ENCODE measurements at regions not wholly inside any gene's neighbourhood (a gene's known extent, or its start where the extent isn't known, plus 50 kb on each side); places are given as distances from the start of the nearest gene placed in this dataset.

GRCh38 chr1:112264010-112264409 lies 132.0 kb upstream of the CTTNBP2NL start:
- TF ChIP-seq, protein P1, sequence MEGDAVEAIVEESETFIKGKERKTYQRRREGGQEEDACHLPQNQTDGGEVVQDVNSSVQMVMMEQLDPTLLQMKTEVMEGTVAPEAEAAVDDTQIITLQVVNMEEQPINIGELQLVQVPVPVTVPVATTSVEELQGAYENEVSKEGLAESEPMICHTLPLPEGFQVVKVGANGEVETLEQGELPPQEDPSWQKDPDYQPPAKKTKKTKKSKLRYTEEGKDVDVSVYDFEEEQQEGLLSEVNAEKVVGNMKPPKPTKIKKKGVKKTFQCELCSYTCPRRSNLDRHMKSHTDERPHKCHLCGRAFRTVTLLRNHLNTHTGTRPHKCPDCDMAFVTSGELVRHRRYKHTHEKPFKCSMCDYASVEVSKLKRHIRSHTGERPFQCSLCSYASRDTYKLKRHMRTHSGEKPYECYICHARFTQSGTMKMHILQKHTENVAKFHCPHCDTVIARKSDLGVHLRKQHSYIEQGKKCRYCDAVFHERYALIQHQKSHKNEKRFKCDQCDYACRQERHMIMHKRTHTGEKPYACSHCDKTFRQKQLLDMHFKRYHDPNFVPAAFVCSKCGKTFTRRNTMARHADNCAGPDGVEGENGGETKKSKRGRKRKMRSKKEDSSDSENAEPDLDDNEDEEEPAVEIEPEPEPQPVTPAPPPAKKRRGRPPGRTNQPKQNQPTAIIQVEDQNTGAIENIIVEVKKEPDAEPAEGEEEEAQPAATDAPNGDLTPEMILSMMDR (conservative IDR thresholded peaks at IDR 0.05): no peak
- Histone ChIP-seq H3K4me2 (ENCODE audit: insufficient read depth, insufficient read length, low read length) (no peak overlapping the region), H4K91ac (ENCODE audit: insufficient read length, low read depth, low read length) (no peak overlapping the region), H2BK20ac (ENCODE audit: low read depth, low read length, poor library complexity, severe bottlenecking) (no peak overlapping the region), H3K9ac (ENCODE audit: extremely low read depth, insufficient read length, low read length) (no peak overlapping the region), H3T11ph (ENCODE audit: low read length) (no peak overlapping the region), H4K8ac (replicated peaks; ENCODE audit: insufficient read length, low read depth, low read length) (no peak overlapping the region), H3K4me1 (ENCODE audit: insufficient read depth, low read length) (no peaks in the 10 kb centered on the region), H2BK5ac (ENCODE audit: insufficient read length, low read length) (no peak overlapping the region), H3K79me1 (ENCODE audit: insufficient read depth, low read depth, low read length, poor library complexity, severe bottlenecking) (no peaks in the 10 kb centered on the region), H3K14ac (ENCODE audit: insufficient read depth, low read length) (no peak overlapping the region), H2BK15ac (ENCODE audit: low read depth, low read length) (no peak overlapping the region), H3K23ac (ENCODE audit: insufficient read length, low read depth, low read length) (no peak overlapping the region), H3K23me2 (ENCODE audit: insufficient read length, low read depth, low read length, poor library complexity, severe bottlenecking) (no peaks in the 10 kb centered on the region), H3K56ac (ENCODE audit: insufficient read length, low read depth, low read length) (no peak overlapping the region), H3K27me3 (ENCODE audit: insufficient read depth, low read length) (no peaks in the 10 kb centered on the region), H4K5ac (ENCODE audit: insufficient read length, low read depth, low read length) (no peak overlapping the region), H2BK12ac (ENCODE audit: insufficient read length, low read depth, low read length) (no peak overlapping the region), H3K27ac (ENCODE audit: insufficient read length, low read depth, low read length) (no peak overlapping the region), H3K9me3 (ENCODE audit: control insufficient read depth, low read depth, low read length) (no peaks in the 10 kb centered on the region), H3K18ac (ENCODE audit: insufficient read length, low read depth, low read length) (no peak overlapping the region), H3K4ac (ENCODE audit: low read depth, low read length) (no peak overlapping the region), H4K20me1 (ENCODE audit: control insufficient read depth, insufficient read depth, insufficient read length) (no peaks in the 10 kb centered on the region), H2BK120ac (ENCODE audit: low read depth, low read length, poor library complexity, severe bottlenecking) (no peak overlapping the region), H3K79me2 (ENCODE audit: insufficient read depth, low read length) (no peaks in the 10 kb centered on the region), H2AFZ (ENCODE audit: low read length) (no peak overlapping the region), H2AK5ac (ENCODE audit: insufficient read length, low read length) (no peak overlapping the region)
- Mint-ChIP-seq H3K27ac (no peak overlapping the region; a peak in 2 of 7 replicates), H3K36me3 (ENCODE audit: insufficient read depth in 1 of 3, low read depth in 3 of 3) (no peaks in the 10 kb centered on the region), H3K9me3 (no peaks in the 10 kb centered on the region), H3K4me1 (peaks cover 15 to 19% of the 10 kb centered on the region in 2 experiments), H3K4me3 (no peak overlapping the region), H3K27me3 (ENCODE audit: low read depth) (no peaks in the 10 kb centered on the region; the same call in 1 of the 2 replicates)
- WGBS (ENCODE audit: extremely low coverage, insufficient read length, low lambda C conversion rate): no CpG with 5 or more reads among the region's 7 CpGs
- no peak for DNase-seq

Data from H9 (cell line).